Smooth muscle cell (in vitro differentiated cells): ENCODE measurements at regions not wholly inside any gene's neighbourhood (a gene's known extent, or its start where the extent isn't known, plus 50 kb on each side); places are given as distances from the start of the nearest gene placed in this dataset.

Experiments
- DNase-seq: peaks from one replicate; lab custom pipeline; 2025; ENCODE audit not compliant: unreplicated experiment; lab: John Stamatoyannopoulos, UW
- H2AFZ ChIP-seq: fragments of 200-600 bp; sonication (generic); 2 replicates; pipeline ENCODE4 v1.6.0; 2016; ENCODE audit warnings: antibody characterized with exemption, low read depth, mild to moderate bottlenecking
- H3F3A ChIP-seq: fragments of 200-600 bp; sonication (generic); 2 replicates; pipeline ENCODE4 v1.6.0; 2017; ENCODE audit warnings: antibody characterized with exemption, low read depth
- H3K27ac ChIP-seq: fragments of 200-600 bp; sonication (generic); 2 replicates; pipeline ENCODE4 v1.5.1; 2016; ENCODE audit warnings: low read depth, mild to moderate bottlenecking
- H3K27me3 ChIP-seq: fragments of 200-600 bp; sonication (generic); 2 replicates; pipeline ENCODE4 v1.6.1; 2016; ENCODE audit warnings: low read depth, mild to moderate bottlenecking
- H3K36me3 ChIP-seq: fragments of 200-600 bp; sonication (generic); 2 replicates; pipeline ENCODE4 v1.5.1; 2016; ENCODE audit warnings: low read depth
- H3K4me1 ChIP-seq: fragments of 200-600 bp; sonication (generic); 2 replicates; pipeline ENCODE4 v1.5.1; 2016; ENCODE audit warnings: low read depth
- H3K4me2 ChIP-seq: fragments of 200-600 bp; sonication (generic); 2 replicates; pipeline ENCODE4 v1.6.0; 2016; ENCODE audit warnings: mild to moderate bottlenecking
- H3K4me3 ChIP-seq: fragments of 200-600 bp; sonication (generic); 2 replicates; pipeline ENCODE4 v1.5.1; 2016; ENCODE audit warnings: mild to moderate bottlenecking
- H3K79me2 ChIP-seq: fragments of 200-600 bp; sonication (generic); 2 replicates; pipeline ENCODE4 v1.6.0; 2016; ENCODE audit warnings: low read depth, mild to moderate bottlenecking
- H3K9ac ChIP-seq: fragments of 200-600 bp; sonication (generic); 2 replicates; pipeline ENCODE4 v1.6.0; 2016; ENCODE audit warnings: low read depth
- H3K9me3 ChIP-seq: fragments of 200-600 bp; sonication (generic); replicated peaks from 2 replicates; pipeline ENCODE4 v1.5.1; 2016; ENCODE audit warnings: low read depth
- H4K20me1 ChIP-seq: fragments of 200-600 bp; sonication (generic); 2 replicates; pipeline ENCODE4 v1.6.0; 2016; ENCODE audit warnings: low read depth
- CTCF ChIP-seq: fragments of 200-600 bp; sonication (generic); IDR thresholded peaks from 2 replicates; pipeline ENCODE4 v1.5.1; 2017; ENCODE audit warnings: borderline replicate concordance, mild to moderate bottlenecking, antibody characterized with exemption; ENCODE audit not compliant: insufficient read depth, poor library complexity, severe bottlenecking
- WGBS: methylation state at CpG from one replicate; pipeline ENCODE4 v1.1.7; 2016; ENCODE audit warnings: low lambda C conversion rate; 5-methylcytosine and 5-hydroxymethylcytosine counted together

GRCh38 chr12:43283206-43283605 lies 268.8 kb downstream of the ADAMTS20 start:
- Histone ChIP-seq H3K36me3 (no peaks in the 10 kb centered on the region), H3K27me3 (no peaks in the 10 kb centered on the region), H3K4me3 (no peak overlapping the region), H3K4me2 (no peak overlapping the region), H3K9me3 (no peaks in the 10 kb centered on the region), H4K20me1 (no peaks in the 10 kb centered on the region), H3F3A (no peaks in the 10 kb centered on the region), H2AFZ (peak overlapping the region; percentile 4), H3K27ac (no peak overlapping the region), H3K4me1 (peaks cover 24% of the 10 kb centered on the region), H3K79me2 (peaks cover 7% of the 10 kb centered on the region), H3K9ac (no peak overlapping the region)
- DNase-seq, result no peak
- TF ChIP-seq CTCF, result no peak

GRCh38 chr12:43282106-43282505 lies 269.9 kb downstream of the ADAMTS20 start:
- no peak overlapping the region for H3K4me3 ChIP-seq
- H3F3A ChIP-seq, result peaks cover 6% of the 10 kb centered on the region
- H4K20me1 ChIP-seq, result no peaks in the 10 kb centered on the region
- peaks cover 7% of the 10 kb centered on the region for H3K79me2 ChIP-seq
- no peak overlapping the region for H3K9ac ChIP-seq
- H3K4me2 ChIP-seq, result peak overlapping the region; percentile 22
- no peak for DNase-seq
- H3K27ac ChIP-seq, result peak overlapping the region; percentile 66
- H3K9me3 ChIP-seq, result no peaks in the 10 kb centered on the region
- TF ChIP-seq CTCF, result peak; percentile 68
- H3K4me1 ChIP-seq, result peaks cover 24% of the 10 kb centered on the region
- H3K36me3 ChIP-seq, result no peaks in the 10 kb centered on the region
- no peak overlapping the region for H2AFZ ChIP-seq
- H3K27me3 ChIP-seq, result no peaks in the 10 kb centered on the region

- H2AFZ ChIP-seq, result peak overlapping the region; percentile 52
- H4K20me1 ChIP-seq, result no peaks in the 10 kb centered on the region
- DNase-seq, result no peak
- H3K27me3 ChIP-seq, result no peaks in the 10 kb centered on the region
- no peak for TF ChIP-seq CTCF
- H3F3A ChIP-seq, result peaks cover 8% of the 10 kb centered on the region
- H3K4me1 ChIP-seq, result peaks cover 24% of the 10 kb centered on the region
- peaks cover 7% of the 10 kb centered on the region for H3K79me2 ChIP-seq
- H3K9me3 ChIP-seq, result no peaks in the 10 kb centered on the region
- peak overlapping the region; percentile 22 for H3K4me2 ChIP-seq
- peak overlapping the region; percentile 66 for H3K27ac ChIP-seq
- H3K4me3 ChIP-seq, result no peak overlapping the region
- WGBS, result 66% methylated on average over 3 of the region's 3 CpGs
- H3K9ac ChIP-seq, result no peak overlapping the region
- no peaks in the 10 kb centered on the region for H3K36me3 ChIP-seq
Measured at GRCh38 chr12:43281563-43281962, 270.4 kb downstream of the ADAMTS20 start.

GRCh38 chr12:43278541-43278832 lies 273.5 kb downstream of the ADAMTS20 start:
- no peak overlapping the region for H3K4me3 ChIP-seq
- H3K79me2 ChIP-seq, result peaks cover 5% of the 10 kb centered on the region
- peaks cover 12% of the 10 kb centered on the region for H3K4me1 ChIP-seq
- TF ChIP-seq CTCF, result no peak
- no peaks in the 10 kb centered on the region for H3K9me3 ChIP-seq
- whole genome bisulfite sequencing, result 89% methylated on average over 3 of the region's 3 CpGs
- DNase-seq, result no peak
- no peaks in the 10 kb centered on the region for H3K36me3 ChIP-seq
- H3K27me3 ChIP-seq, result no peaks in the 10 kb centered on the region
- no peak overlapping the region for H2AFZ ChIP-seq
- H3K9ac ChIP-seq, result no peak overlapping the region
- H3F3A ChIP-seq, result peaks cover 8% of the 10 kb centered on the region
- H3K27ac ChIP-seq, result peak overlapping the region; percentile 58
- H4K20me1 ChIP-seq, result no peaks in the 10 kb centered on the region
- H3K4me2 ChIP-seq, result no peak overlapping the region
